ENCODE measurements at regions not wholly inside any gene's neighbourhood (a gene's known extent, or its start where the extent isn't known, plus 50 kb on each side); places are given as distances from the start of the nearest gene placed in this dataset.

- DNase-seq (ENCODE audit: low read depth) (no peak), FAIRE-seq (no peak)
- Histone ChIP-seq H3K27me3 (ENCODE audit: control insufficient read depth, insufficient read depth, low read length) (no peaks in the 10 kb centered on the region), H3K4me3 (ENCODE audit: low read depth, low read length) (no peak overlapping the region), H3K36me3 (ENCODE audit: control insufficient read depth, insufficient read depth, low read length) (no peaks in the 10 kb centered on the region)
- no peak for TF ChIP-seq CTCF (IDR thresholded peaks at IDR 0.05; ENCODE audit: insufficient read depth, low read length, severe bottlenecking)
These were observed 685.4 kb downstream of the TENT5A start for GRCh38 chr6:81067057-81067456.

DNA sequence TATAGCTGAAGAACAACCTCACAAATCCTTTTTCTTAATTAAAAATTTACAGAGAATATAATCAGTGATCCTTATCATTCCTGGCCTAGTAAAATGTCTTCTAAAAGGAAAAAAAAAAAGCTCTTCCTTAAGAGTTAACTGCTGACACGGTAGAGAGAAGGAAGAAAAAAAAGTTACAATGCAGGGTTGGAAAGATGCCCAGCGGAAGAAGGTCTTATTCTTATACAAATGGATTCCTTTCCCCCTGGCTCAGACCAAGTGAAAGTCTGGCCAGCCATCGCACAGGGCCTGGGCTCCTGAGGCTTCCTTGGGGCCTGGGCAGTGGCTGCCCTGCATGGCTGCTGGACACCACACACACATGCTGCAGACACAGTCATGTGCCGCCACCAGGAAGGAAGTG is 688.6 kb downstream of the TENT5A start:
- no peaks in the 10 kb centered on the region for H3K27me3 ChIP-seq (ENCODE audit: control insufficient read depth, insufficient read depth, low read length)
- DNase-seq (ENCODE audit: low read depth) (no peak), FAIRE-seq (no peak)
- TF ChIP-seq CTCF (IDR thresholded peaks at IDR 0.05; ENCODE audit: insufficient read depth, low read length, severe bottlenecking) = no peak
- no peaks in the 10 kb centered on the region for H3K36me3 ChIP-seq (ENCODE audit: control insufficient read depth, insufficient read depth, low read length)
- no peak overlapping the region for H3K4me3 ChIP-seq (ENCODE audit: low read depth, low read length)

GRCh38 chr6:81054036-81054435 is 698.4 kb downstream of the TENT5A start:
- no peak for DNase-seq (ENCODE audit: low read depth)
- TF ChIP-seq CTCF (IDR thresholded peaks at IDR 0.05; ENCODE audit: insufficient read depth, low read length, severe bottlenecking) = no peak
- Histone ChIP-seq H3K36me3 (ENCODE audit: control insufficient read depth, insufficient read depth, low read length) (no peaks in the 10 kb centered on the region), H3K27me3 (ENCODE audit: control insufficient read depth, insufficient read depth, low read length) (no peaks in the 10 kb centered on the region), H3K4me3 (ENCODE audit: low read depth, low read length) (no peak overlapping the region)
- no peak for FAIRE-seq

GRCh38 chr6:81051952-81052351 is 700.5 kb downstream of the TENT5A start:
- no peak overlapping the region for H3K4me3 ChIP-seq (ENCODE audit: low read depth, low read length)
- no peaks in the 10 kb centered on the region for H3K36me3 ChIP-seq (ENCODE audit: control insufficient read depth, insufficient read depth, low read length)
- TF ChIP-seq CTCF (IDR thresholded peaks at IDR 0.05; ENCODE audit: insufficient read depth, low read length, severe bottlenecking) = no peak
- no peak for DNase-seq (ENCODE audit: low read depth)
- no peaks in the 10 kb centered on the region for H3K27me3 ChIP-seq (ENCODE audit: control insufficient read depth, insufficient read depth, low read length)
- FAIRE-seq = no peak

- Histone ChIP-seq H3K36me3 (ENCODE audit: control insufficient read depth, insufficient read depth, low read length) (no peaks in the 10 kb centered on the region), H3K27me3 (ENCODE audit: control insufficient read depth, insufficient read depth, low read length) (no peaks in the 10 kb centered on the region), H3K4me3 (ENCODE audit: low read depth, low read length) (no peak overlapping the region)
- no peak for DNase-seq (ENCODE audit: low read depth)
- no peak for TF ChIP-seq CTCF (IDR thresholded peaks at IDR 0.05; ENCODE audit: insufficient read depth, low read length, severe bottlenecking)
- FAIRE-seq = no peak
These were observed 702.9 kb downstream of the TENT5A start for GRCh38 chr6:81049425-81050042.

GRCh38 chr6:81031416-81031815 is 721.1 kb downstream of the TENT5A start:
- Histone ChIP-seq H3K27me3 (ENCODE audit: control insufficient read depth, insufficient read depth, low read length) (no peaks in the 10 kb centered on the region), H3K4me3 (ENCODE audit: low read depth, low read length) (no peak overlapping the region), H3K36me3 (ENCODE audit: control insufficient read depth, insufficient read depth, low read length) (no peaks in the 10 kb centered on the region)
- DNase-seq (ENCODE audit: low read depth) (no peak), FAIRE-seq (no peak)
- no peak for TF ChIP-seq CTCF (IDR thresholded peaks at IDR 0.05; ENCODE audit: insufficient read depth, low read length, severe bottlenecking)
